Panc1 (cell line): ENCODE measurements at regions not wholly inside any gene's neighbourhood (a gene's known extent, or its start where the extent isn't known, plus 50 kb on each side); places are given as distances from the start of the nearest gene placed in this dataset.

Experiments used
- ATAC-seq: fragments of 200-7000 bp; cut with Tn5 transposase; 2 replicates; pipeline ENCODE4 v1.9.1; 2020; ENCODE audit warnings: mild to moderate bottlenecking, moderate library complexity
- BruUV-seq: library from RNA; stranded (reverse); fragments of 400-500 nt; replicated peaks from 2 replicates; lab custom pipeline; 2021; lab: Mats Ljungman, UMichigan
- CTCF ChIA-PET: fragments of 300-600 bp; sonication (Branson Sonifier 250); formaldehyde crosslinking; loops from one replicate; lab custom pipeline; 2022; ENCODE audit warnings: antibody characterized with exemption; lab: Charles Lee
- POLR2A ChIA-PET: fragments of 300-600 bp; sonication (Branson Sonifier 250); formaldehyde crosslinking; loops from one replicate; lab custom pipeline; 2022; ENCODE audit warnings: antibody characterized with exemption; lab: Charles Lee
- DNase-seq: peaks from one replicate; pipeline ENCODE4 v3.0.0-alpha.2; 2010; ENCODE audit warnings: low read depth, low spot score
- H3K27ac ChIP-seq: 2 replicates; pipeline ENCODE4 v1.5.1; 2011; ENCODE audit warnings: mild to moderate bottlenecking, low read length, inconsistent platforms
- H3K27me3 ChIP-seq: fragments of 200-500 bp; sonication (Bioruptor generic); 2 replicates; pipeline ENCODE4 v1.6.0; 2014; ENCODE audit warnings: low read length, inconsistent platforms; ENCODE audit not compliant: control insufficient read depth, insufficient read depth
- H3K36me3 ChIP-seq: fragments of 200-500 bp; sonication (Bioruptor generic); 2 replicates; pipeline ENCODE4 v1.5.1; 2014; ENCODE audit warnings: inconsistent platforms, mild to moderate bottlenecking, low read length, moderate library complexity; ENCODE audit not compliant: control insufficient read depth, insufficient read depth
- H3K4me1 ChIP-seq: 2 replicates; pipeline ENCODE4 v1.5.1; 2011; ENCODE audit warnings: inconsistent platforms, mild to moderate bottlenecking, low read length, moderate library complexity; ENCODE audit not compliant: control insufficient read depth, insufficient read depth
- H3K4me3 ChIP-seq, 2 experiments: 2 replicates each; pipeline ENCODE4 v1.5.1; 2011 to 2012; ENCODE audit warnings: low read depth in 2 of 2, low read length in 2 of 2, mild to moderate bottlenecking in 2 of 2, inconsistent platforms in 1 of 2, moderate library complexity in 1 of 2
- H3K9me3 ChIP-seq: fragments of 200-500 bp; sonication (Bioruptor generic); 2 replicates; pipeline ENCODE4 v1.5.1; 2014; ENCODE audit warnings: low read depth, mild to moderate bottlenecking, inconsistent platforms, low read length, moderate library complexity; ENCODE audit not compliant: control insufficient read depth, insufficient read depth
- POLR2AphosphoS5 ChIP-seq: IDR thresholded peaks from 2 replicates; pipeline ENCODE4 v1.6.1; 2012; ENCODE audit warnings: mild to moderate bottlenecking, low read depth, low read length, moderate library complexity
- SIN3A ChIP-seq: IDR thresholded peaks from 2 replicates; pipeline ENCODE4 v1.6.1; 2012; ENCODE audit warnings: low read depth, mild to moderate bottlenecking, low read length, moderate library complexity, borderline replicate concordance; ENCODE audit not compliant: insufficient read depth
- TCF7L2 ChIP-seq: IDR thresholded peaks from 2 replicates; pipeline ENCODE4 v1.6.1; 2011; ENCODE audit warnings: mild to moderate bottlenecking, low read depth, low read length, inconsistent platforms
- in situ Hi-C: cut with HindIII; loops from 2 replicates; pipeline ENCODE4 v1.10.0; 2016; ENCODE audit warnings: low sequenced_read_pairs, low pct_unique_long_range_greater_than_20kb
- intact Hi-C: fragments of 100-400 bp; cut with micrococcal nuclease; formaldehyde crosslinking; loops from one replicate; pipeline ENCODE4 v1.10.0; 2022; ENCODE audit not compliant: unreplicated experiment
- TF ChIP-seq, protein P1 (sequence below): fragments of 450-650 bp; IDR thresholded peaks from 2 replicates; pipeline ENCODE4 v1.5.1; 2017; ENCODE audit warnings: mild to moderate bottlenecking
- TF ChIP-seq, protein P2 (sequence below), 2 experiments: IDR thresholded peaks; 2 replicates each; pipeline ENCODE4 v1.6.1; 2011 to 2012; ENCODE audit warnings: low read depth in 2 of 2, control low read depth in 1 of 2, low read length in 1 of 2, mild to moderate bottlenecking in 1 of 2, moderate library complexity in 1 of 2; ENCODE audit not compliant: insufficient read depth in 1 of 2

DNA sequence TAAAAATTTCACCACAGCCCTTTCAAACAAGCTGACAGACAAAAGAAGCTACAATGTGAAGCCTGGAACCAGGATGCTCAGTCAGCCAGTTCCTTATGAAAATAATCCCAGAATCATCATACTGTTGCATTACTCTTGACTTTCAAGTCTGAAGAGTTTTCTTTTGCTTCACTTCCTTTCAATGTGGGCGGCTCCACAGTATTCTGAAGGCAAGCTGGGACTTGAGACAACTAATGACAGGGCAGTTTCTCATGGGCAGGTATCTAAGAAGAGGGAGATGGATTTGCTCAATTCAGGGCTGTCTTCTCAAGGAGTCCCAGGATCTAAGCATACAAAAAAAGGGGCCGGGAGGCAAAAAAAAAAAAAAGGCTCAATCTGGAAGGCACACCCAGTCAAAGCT lies 173.4 kb downstream of the PAPSS1 start:
- no TSS peak for BruUV-seq

DNA sequence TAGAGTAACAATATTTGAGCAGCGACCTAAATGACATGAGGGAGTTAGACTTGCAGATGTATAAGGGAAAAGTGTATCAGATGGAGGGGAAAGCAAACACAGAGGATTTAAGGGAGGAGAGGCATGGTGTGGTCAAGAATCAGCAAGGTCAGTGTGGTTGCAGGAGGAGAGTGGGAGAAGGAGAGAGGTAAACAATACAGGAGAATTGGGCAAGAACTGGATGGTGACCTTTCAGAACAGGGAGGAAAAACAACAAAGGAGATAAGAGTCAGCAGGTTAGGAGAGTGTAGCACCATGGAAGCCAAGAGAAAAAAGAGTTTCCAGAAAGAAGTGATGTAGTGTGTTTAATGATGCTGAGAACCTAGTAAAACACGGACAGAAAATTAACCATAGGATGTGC lies 178.5 kb downstream of the PAPSS1 start:
- Histone ChIP-seq H3K9me3 (no peaks in the 10 kb centered on the region), H3K4me1 (no peaks in the 10 kb centered on the region), H3K36me3 (no peaks in the 10 kb centered on the region), H3K4me3 (no peak overlapping the region), H3K27ac (no peak overlapping the region), H3K27me3 (no peaks in the 10 kb centered on the region)
- no peak for TF ChIP-seq POLR2AphosphoS5
- TF ChIP-seq, protein P1, sequence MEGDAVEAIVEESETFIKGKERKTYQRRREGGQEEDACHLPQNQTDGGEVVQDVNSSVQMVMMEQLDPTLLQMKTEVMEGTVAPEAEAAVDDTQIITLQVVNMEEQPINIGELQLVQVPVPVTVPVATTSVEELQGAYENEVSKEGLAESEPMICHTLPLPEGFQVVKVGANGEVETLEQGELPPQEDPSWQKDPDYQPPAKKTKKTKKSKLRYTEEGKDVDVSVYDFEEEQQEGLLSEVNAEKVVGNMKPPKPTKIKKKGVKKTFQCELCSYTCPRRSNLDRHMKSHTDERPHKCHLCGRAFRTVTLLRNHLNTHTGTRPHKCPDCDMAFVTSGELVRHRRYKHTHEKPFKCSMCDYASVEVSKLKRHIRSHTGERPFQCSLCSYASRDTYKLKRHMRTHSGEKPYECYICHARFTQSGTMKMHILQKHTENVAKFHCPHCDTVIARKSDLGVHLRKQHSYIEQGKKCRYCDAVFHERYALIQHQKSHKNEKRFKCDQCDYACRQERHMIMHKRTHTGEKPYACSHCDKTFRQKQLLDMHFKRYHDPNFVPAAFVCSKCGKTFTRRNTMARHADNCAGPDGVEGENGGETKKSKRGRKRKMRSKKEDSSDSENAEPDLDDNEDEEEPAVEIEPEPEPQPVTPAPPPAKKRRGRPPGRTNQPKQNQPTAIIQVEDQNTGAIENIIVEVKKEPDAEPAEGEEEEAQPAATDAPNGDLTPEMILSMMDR = no peak
- no peak for TF ChIP-seq TCF7L2
- TF ChIP-seq SIN3A = no peak
- TF ChIP-seq, protein P2, sequence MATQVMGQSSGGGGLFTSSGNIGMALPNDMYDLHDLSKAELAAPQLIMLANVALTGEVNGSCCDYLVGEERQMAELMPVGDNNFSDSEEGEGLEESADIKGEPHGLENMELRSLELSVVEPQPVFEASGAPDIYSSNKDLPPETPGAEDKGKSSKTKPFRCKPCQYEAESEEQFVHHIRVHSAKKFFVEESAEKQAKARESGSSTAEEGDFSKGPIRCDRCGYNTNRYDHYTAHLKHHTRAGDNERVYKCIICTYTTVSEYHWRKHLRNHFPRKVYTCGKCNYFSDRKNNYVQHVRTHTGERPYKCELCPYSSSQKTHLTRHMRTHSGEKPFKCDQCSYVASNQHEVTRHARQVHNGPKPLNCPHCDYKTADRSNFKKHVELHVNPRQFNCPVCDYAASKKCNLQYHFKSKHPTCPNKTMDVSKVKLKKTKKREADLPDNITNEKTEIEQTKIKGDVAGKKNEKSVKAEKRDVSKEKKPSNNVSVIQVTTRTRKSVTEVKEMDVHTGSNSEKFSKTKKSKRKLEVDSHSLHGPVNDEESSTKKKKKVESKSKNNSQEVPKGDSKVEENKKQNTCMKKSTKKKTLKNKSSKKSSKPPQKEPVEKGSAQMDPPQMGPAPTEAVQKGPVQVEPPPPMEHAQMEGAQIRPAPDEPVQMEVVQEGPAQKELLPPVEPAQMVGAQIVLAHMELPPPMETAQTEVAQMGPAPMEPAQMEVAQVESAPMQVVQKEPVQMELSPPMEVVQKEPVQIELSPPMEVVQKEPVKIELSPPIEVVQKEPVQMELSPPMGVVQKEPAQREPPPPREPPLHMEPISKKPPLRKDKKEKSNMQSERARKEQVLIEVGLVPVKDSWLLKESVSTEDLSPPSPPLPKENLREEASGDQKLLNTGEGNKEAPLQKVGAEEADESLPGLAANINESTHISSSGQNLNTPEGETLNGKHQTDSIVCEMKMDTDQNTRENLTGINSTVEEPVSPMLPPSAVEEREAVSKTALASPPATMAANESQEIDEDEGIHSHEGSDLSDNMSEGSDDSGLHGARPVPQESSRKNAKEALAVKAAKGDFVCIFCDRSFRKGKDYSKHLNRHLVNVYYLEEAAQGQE (IDR thresholded peaks at IDR 0.05; ENCODE audit: insufficient read depth in 1 of 2, low read depth in 2 of 2, low read length in 1 of 2) = no peak
- in situ Hi-C loops (no loop called here), intact Hi-C loops (no loop called here)
- ChIA-PET POLR2A (no interaction called here), CTCF (no interaction called here)
- BruUV-seq = no TSS peak
- DNase-seq = no peak
- ATAC-seq = no peak

More for the DNA sequence above, 173.4 kb downstream of the PAPSS1 start:
- no peak for ATAC-seq
- Histone ChIP-seq H3K27me3 (no peaks in the 10 kb centered on the region), H3K9me3 (no peaks in the 10 kb centered on the region), H3K27ac (no peak overlapping the region), H3K4me1 (no peaks in the 10 kb centered on the region), H3K4me3 (no peak overlapping the region), H3K36me3 (no peaks in the 10 kb centered on the region)
- POLR2A ChIA-PET = interaction anchor here (0.6 kb wide), 1 partner anchor 174 kb away, joined by 7 read pairs; the partner anchor contains the start of gene PAPSS1
- CTCF ChIA-PET = no interaction called here
- in situ Hi-C loops (no loop called here), intact Hi-C loops (no loop called here)
- no peak for TF ChIP-seq SIN3A
- TF ChIP-seq, protein P2 (IDR thresholded peaks at IDR 0.05; ENCODE audit: insufficient read depth in 1 of 2, low read depth in 2 of 2, low read length in 1 of 2) = no peak
- no peak for TF ChIP-seq POLR2AphosphoS5
- TF ChIP-seq, protein P1 = no peak
- TF ChIP-seq TCF7L2 = no peak
- DNase-seq = no peak
